ENCODE measurements at regions not wholly inside any gene's neighbourhood (a gene's known extent, or its start where the extent isn't known, plus 50 kb on each side); places are given as distances from the start of the nearest gene placed in this dataset.

GRCh38 chr15:98266295-98266694 is 305.8 kb downstream of the ARRDC4 start:
- POLR2A ChIA-PET = no interaction called here
- no peaks in the 10 kb centered on the region for H3K79me2 ChIP-seq (ENCODE audit: insufficient read depth, low read depth, low read length)
- no peaks in the 10 kb centered on the region for H3K9me3 ChIP-seq (ENCODE audit: low read length)
- H3K4me1 ChIP-seq (ENCODE audit: insufficient read depth, low read length, poor library complexity, severe bottlenecking) = no peaks in the 10 kb centered on the region
- H2AFZ ChIP-seq (ENCODE audit: low read length) = no peak overlapping the region
- no peaks in the 10 kb centered on the region for H3K36me3 ChIP-seq (ENCODE audit: insufficient read depth, low read length)
- no TSS peak for BruUV-seq (replicated peaks)
- H4K20me1 ChIP-seq (ENCODE audit: insufficient read depth, low read length) = no peaks in the 10 kb centered on the region
- no peaks in the 10 kb centered on the region for H3K9me2 ChIP-seq (ENCODE audit: insufficient read depth, low read length)
- TF ChIP-seq EZH2phosphoT487 (IDR thresholded peaks at IDR 0.05; ENCODE audit: borderline replicate concordance, low read depth, low read length) = no peak
- no peak overlapping the region for H3K27ac ChIP-seq (ENCODE audit: low read depth, low read length, poor library complexity, severe bottlenecking)
- no peak overlapping the region for H3K4me3 ChIP-seq (ENCODE audit: low read depth, low read length, poor library complexity, severe bottlenecking)
- intact Hi-C loops (cut with micrococcal nuclease; ENCODE audit: unreplicated experiment) = no loop called here
- no peak overlapping the region for H3K4me2 ChIP-seq (ENCODE audit: low read length)
- CTCF ChIA-PET (ENCODE audit: unreplicated experiment) = no interaction called here
- no peak for DNase-seq (ENCODE audit: low spot score)

- CTCF ChIA-PET (ENCODE audit: unreplicated experiment) = no interaction called here
- Histone ChIP-seq H3K9me2 (ENCODE audit: insufficient read depth, low read length) (no peaks in the 10 kb centered on the region), H3K36me3 (ENCODE audit: insufficient read depth, low read length) (no peaks in the 10 kb centered on the region), H3K79me2 (ENCODE audit: insufficient read depth, low read depth, low read length) (no peaks in the 10 kb centered on the region), H3K4me2 (ENCODE audit: low read length) (no peak overlapping the region), H3K9me3 (ENCODE audit: low read length) (no peaks in the 10 kb centered on the region), H3K4me1 (ENCODE audit: insufficient read depth, low read length, poor library complexity, severe bottlenecking) (no peaks in the 10 kb centered on the region), H4K20me1 (ENCODE audit: insufficient read depth, low read length) (no peaks in the 10 kb centered on the region), H3K27ac (ENCODE audit: low read depth, low read length, poor library complexity, severe bottlenecking) (no peak overlapping the region), H3K4me3 (ENCODE audit: low read depth, low read length, poor library complexity, severe bottlenecking) (no peak overlapping the region), H2AFZ (ENCODE audit: low read length) (no peak overlapping the region)
- DNase-seq (ENCODE audit: low spot score) = no peak
- POLR2A ChIA-PET = interaction anchor here (0.5 to 1.3 kb wide), 2 partner anchors 28 to 287 kb away, joined by 3 to 4 read pairs; no protein-coding TSS in a partner anchor
- intact Hi-C loops (cut with micrococcal nuclease; ENCODE audit: unreplicated experiment) = no loop called here
- TF ChIP-seq CTCF (conservative IDR thresholded peaks at IDR 0.05; ENCODE audit: low read length) (no peak), EZH2phosphoT487 (IDR thresholded peaks at IDR 0.05; ENCODE audit: borderline replicate concordance, low read depth, low read length) (no peak)
- no TSS peak for BruUV-seq (replicated peaks)
Measured at GRCh38 chr15:98268163-98268562, 307.7 kb downstream of the ARRDC4 start.

GRCh38 chr15:98272625-98273024 is 312.1 kb downstream of the ARRDC4 start:
- no peaks in the 10 kb centered on the region for H3K9me2 ChIP-seq (ENCODE audit: insufficient read depth, low read length)
- intact Hi-C loops (cut with micrococcal nuclease; ENCODE audit: unreplicated experiment) = no loop called here
- H3K27ac ChIP-seq (ENCODE audit: low read depth, low read length, poor library complexity, severe bottlenecking) = no peak overlapping the region
- CTCF ChIA-PET (ENCODE audit: unreplicated experiment) = interaction anchor here (0.5 kb wide), 1 partner anchor 14 kb away, joined by 3 read pairs; no protein-coding TSS in a partner anchor
- H4K20me1 ChIP-seq (ENCODE audit: insufficient read depth, low read length) = no peaks in the 10 kb centered on the region
- no peak overlapping the region for H2AFZ ChIP-seq (ENCODE audit: low read length)
- BruUV-seq (replicated peaks) = no TSS peak
- H3K9me3 ChIP-seq (ENCODE audit: low read length) = no peaks in the 10 kb centered on the region
- POLR2A ChIA-PET = no interaction called here
- no peaks in the 10 kb centered on the region for H3K79me2 ChIP-seq (ENCODE audit: insufficient read depth, low read depth, low read length)
- no peak overlapping the region for H3K4me3 ChIP-seq (ENCODE audit: low read depth, low read length, poor library complexity, severe bottlenecking)
- TF ChIP-seq CTCF (conservative IDR thresholded peaks at IDR 0.05; ENCODE audit: low read length) (no peak), EZH2phosphoT487 (IDR thresholded peaks at IDR 0.05; ENCODE audit: borderline replicate concordance, low read depth, low read length) (no peak)
- no peaks in the 10 kb centered on the region for H3K36me3 ChIP-seq (ENCODE audit: insufficient read depth, low read length)
- H3K4me1 ChIP-seq (ENCODE audit: insufficient read depth, low read length, poor library complexity, severe bottlenecking) = no peaks in the 10 kb centered on the region
- no peak overlapping the region for H3K4me2 ChIP-seq (ENCODE audit: low read length)
- no peak for DNase-seq (ENCODE audit: low spot score)
